Neural progenitor cell (in vitro differentiated cells): ENCODE measurements at regions not wholly inside any gene's neighbourhood (a gene's known extent, or its start where the extent isn't known, plus 50 kb on each side); places are given as distances from the start of the nearest gene placed in this dataset.
A peak's percentile ranks its signal among the peaks of the same experiment; 100 is the strongest.

Experiments used
- DNase-seq: peaks from one replicate; pipeline ENCODE4 v3.0.0-alpha.2; 2016; ENCODE audit warnings: low spot score
- H2AFZ ChIP-seq: fragments of 200-600 bp; sonication (generic); replicated peaks from 2 replicates; pipeline ENCODE4 v1.6.1; 2016; ENCODE audit warnings: antibody characterized with exemption
- H3F3A ChIP-seq: fragments of 200-600 bp; sonication (generic); 2 replicates; pipeline ENCODE4 v1.6.1; 2016; ENCODE audit warnings: antibody characterized with exemption, low read depth
- H3K27ac ChIP-seq: fragments of 200-600 bp; sonication (generic); 2 replicates; pipeline ENCODE4 v1.5.1; 2016; ENCODE audit warnings: mild to moderate bottlenecking
- H3K27me3 ChIP-seq: fragments of 200-600 bp; sonication (generic); 2 replicates; pipeline ENCODE4 v1.6.1; 2016; ENCODE audit warnings: mild to moderate bottlenecking, moderate library complexity
- H3K36me3 ChIP-seq: fragments of 200-600 bp; sonication (generic); 2 replicates; pipeline ENCODE4 v1.5.1; 2016
- H3K4me1 ChIP-seq: fragments of 200-600 bp; sonication (generic); 2 replicates; pipeline ENCODE4 v1.6.1; 2016; ENCODE audit warnings: mixed run types
- H3K4me2 ChIP-seq: fragments of 200-600 bp; sonication (generic); 2 replicates; pipeline ENCODE4 v1.6.1; 2016
- H3K4me3 ChIP-seq: fragments of 200-600 bp; sonication (generic); 2 replicates; pipeline ENCODE4 v1.5.1; 2016
- H3K79me2 ChIP-seq: fragments of 200-600 bp; sonication (generic); 2 replicates; pipeline ENCODE4 v1.6.1; 2016; ENCODE audit warnings: low read depth
- H3K9ac ChIP-seq: fragments of 200-600 bp; sonication (generic); 2 replicates; pipeline ENCODE4 v1.6.1; 2016
- H3K9me3 ChIP-seq: fragments of 200-600 bp; sonication (generic); 2 replicates; pipeline ENCODE4 v1.5.1; 2016; ENCODE audit warnings: low read depth
- H4K20me1 ChIP-seq: fragments of 200-600 bp; sonication (generic); 2 replicates; pipeline ENCODE4 v1.6.1; 2016; ENCODE audit warnings: low read depth
- H3K27ac Mint-ChIP-seq: 3 replicates; pipeline ENCODE4 v1.8.0; 2021; ENCODE audit warnings: mixed read lengths
- H3K27me3 Mint-ChIP-seq: 2 replicates; pipeline ENCODE4 v1.8.0; 2022; ENCODE audit warnings: low read depth, mild to moderate bottlenecking, inconsistent platforms, moderate library complexity, mixed read lengths; ENCODE audit not compliant: insufficient read depth
- H3K36me3 Mint-ChIP-seq: 3 replicates; pipeline ENCODE4 v1.8.0; 2021; ENCODE audit warnings: mixed read lengths
- H3K4me1 Mint-ChIP-seq: 3 replicates; pipeline ENCODE4 v1.8.0; 2021; ENCODE audit warnings: mixed read lengths
- H3K4me3 Mint-ChIP-seq: 3 replicates; pipeline ENCODE4 v1.8.0; 2021; ENCODE audit warnings: mild to moderate bottlenecking, moderate library complexity, mixed read lengths
- H3K9me3 Mint-ChIP-seq: 3 replicates; pipeline ENCODE4 v1.8.0; 2020; ENCODE audit warnings: mixed read lengths
- EZH2 ChIP-seq: fragments of 200-600 bp; sonication (generic); IDR thresholded peaks from 2 replicates; pipeline ENCODE4 v1.6.1; 2017; ENCODE audit warnings: antibody characterized with exemption, mild to moderate bottlenecking, moderate library complexity
- EZH2phosphoT487 ChIP-seq: fragments of 200-600 bp; sonication (generic); IDR thresholded peaks from 2 replicates; pipeline ENCODE4 v1.6.1; 2017; ENCODE audit warnings: antibody characterized with exemption
- TF ChIP-seq, protein P1 (sequence below): fragments of 200-600 bp; sonication (generic); IDR thresholded peaks from 2 replicates; pipeline ENCODE4 v1.5.1; 2017; ENCODE audit warnings: antibody characterized with exemption, mild to moderate bottlenecking

- Histone ChIP-seq H3K27me3 (no peaks in the 10 kb centered on the region), H3K27ac (no peak overlapping the region), H4K20me1 (no peaks in the 10 kb centered on the region), H2AFZ (no peak overlapping the region), H3K79me2 (no peaks in the 10 kb centered on the region), H3F3A (peaks cover 14% of the 10 kb centered on the region), H3K4me2 (no peak overlapping the region), H3K4me1 (peaks cover 28% of the 10 kb centered on the region), H3K9me3 (no peaks in the 10 kb centered on the region), H3K4me3 (no peak overlapping the region), H3K36me3 (no peaks in the 10 kb centered on the region), H3K9ac (no peak overlapping the region)
- H3K9me3 Mint-ChIP-seq = peaks cover 5% of the 10 kb centered on the region
- DNase-seq = no peak
- H3K4me3 Mint-ChIP-seq = no peak overlapping the region
- H3K27ac Mint-ChIP-seq = peak overlapping the region; percentile 85
- peaks cover 30% of the 10 kb centered on the region for H3K4me1 Mint-ChIP-seq
- no peaks in the 10 kb centered on the region for H3K27me3 Mint-ChIP-seq
- TF ChIP-seq EZH2phosphoT487 (no peak), EZH2 (no peak)
- TF ChIP-seq, protein P1, sequence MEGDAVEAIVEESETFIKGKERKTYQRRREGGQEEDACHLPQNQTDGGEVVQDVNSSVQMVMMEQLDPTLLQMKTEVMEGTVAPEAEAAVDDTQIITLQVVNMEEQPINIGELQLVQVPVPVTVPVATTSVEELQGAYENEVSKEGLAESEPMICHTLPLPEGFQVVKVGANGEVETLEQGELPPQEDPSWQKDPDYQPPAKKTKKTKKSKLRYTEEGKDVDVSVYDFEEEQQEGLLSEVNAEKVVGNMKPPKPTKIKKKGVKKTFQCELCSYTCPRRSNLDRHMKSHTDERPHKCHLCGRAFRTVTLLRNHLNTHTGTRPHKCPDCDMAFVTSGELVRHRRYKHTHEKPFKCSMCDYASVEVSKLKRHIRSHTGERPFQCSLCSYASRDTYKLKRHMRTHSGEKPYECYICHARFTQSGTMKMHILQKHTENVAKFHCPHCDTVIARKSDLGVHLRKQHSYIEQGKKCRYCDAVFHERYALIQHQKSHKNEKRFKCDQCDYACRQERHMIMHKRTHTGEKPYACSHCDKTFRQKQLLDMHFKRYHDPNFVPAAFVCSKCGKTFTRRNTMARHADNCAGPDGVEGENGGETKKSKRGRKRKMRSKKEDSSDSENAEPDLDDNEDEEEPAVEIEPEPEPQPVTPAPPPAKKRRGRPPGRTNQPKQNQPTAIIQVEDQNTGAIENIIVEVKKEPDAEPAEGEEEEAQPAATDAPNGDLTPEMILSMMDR = no peak
- peaks cover 2% of the 10 kb centered on the region for H3K36me3 Mint-ChIP-seq
Observed at GRCh38 chr1:238457610-238458009, 566.9 kb upstream of the ZP4 start.

GRCh38 chr1:238451781-238452310, 561.1 kb upstream of the ZP4 start:
- Histone ChIP-seq H3F3A (no peaks in the 10 kb centered on the region), H3K9me3 (no peaks in the 10 kb centered on the region), H3K27ac (no peak overlapping the region), H2AFZ (no peak overlapping the region), H3K79me2 (no peaks in the 10 kb centered on the region), H3K36me3 (no peaks in the 10 kb centered on the region), H4K20me1 (no peaks in the 10 kb centered on the region), H3K27me3 (no peaks in the 10 kb centered on the region), H3K4me2 (no peak overlapping the region), H3K9ac (no peak overlapping the region), H3K4me3 (no peak overlapping the region), H3K4me1 (no peaks in the 10 kb centered on the region)
- no peak for TF ChIP-seq EZH2phosphoT487
- TF ChIP-seq EZH2 = no peak
- Mint-ChIP-seq H3K27ac (no peak overlapping the region), H3K4me3 (no peak overlapping the region), H3K9me3 (peaks cover 5% of the 10 kb centered on the region), H3K36me3 (peaks cover 2% of the 10 kb centered on the region), H3K4me1 (no peaks in the 10 kb centered on the region), H3K27me3 (no peaks in the 10 kb centered on the region)
- no peak for DNase-seq

DNA sequence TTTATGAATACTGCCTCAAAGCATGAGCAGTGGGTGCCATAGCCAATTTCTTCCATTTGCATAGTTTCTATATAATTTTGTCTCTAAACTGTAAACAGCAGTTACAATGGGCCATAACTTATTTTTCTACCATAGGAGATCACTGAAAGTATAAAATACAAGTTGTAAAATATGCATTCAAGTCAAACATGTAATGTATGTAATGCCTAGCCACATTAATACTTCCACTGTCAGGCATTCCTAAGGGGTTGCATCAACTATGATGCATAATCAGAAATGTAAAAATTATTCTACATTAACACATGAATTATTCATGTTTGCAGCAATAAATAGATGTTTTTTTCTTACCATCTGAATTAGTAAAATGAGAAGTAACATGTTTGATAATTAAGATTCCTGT, 560.3 kb upstream of the ZP4 start:
- Mint-ChIP-seq H3K27me3 (no peaks in the 10 kb centered on the region), H3K36me3 (peaks cover 2% of the 10 kb centered on the region), H3K27ac (no peak overlapping the region), H3K9me3 (peaks cover 5% of the 10 kb centered on the region), H3K4me1 (no peaks in the 10 kb centered on the region), H3K4me3 (no peak overlapping the region)
- Histone ChIP-seq H2AFZ (no peak overlapping the region), H3K36me3 (no peaks in the 10 kb centered on the region), H3K27me3 (no peaks in the 10 kb centered on the region), H3K27ac (no peak overlapping the region), H3K4me1 (no peaks in the 10 kb centered on the region), H3K79me2 (no peaks in the 10 kb centered on the region), H3K9ac (no peak overlapping the region), H3K4me2 (no peak overlapping the region), H4K20me1 (no peaks in the 10 kb centered on the region), H3K4me3 (no peak overlapping the region), H3K9me3 (no peaks in the 10 kb centered on the region), H3F3A (no peaks in the 10 kb centered on the region)
- TF ChIP-seq, protein P1 = no peak
- no peak for TF ChIP-seq EZH2
- no peak for TF ChIP-seq EZH2phosphoT487
- DNase-seq = no peak

DNA sequence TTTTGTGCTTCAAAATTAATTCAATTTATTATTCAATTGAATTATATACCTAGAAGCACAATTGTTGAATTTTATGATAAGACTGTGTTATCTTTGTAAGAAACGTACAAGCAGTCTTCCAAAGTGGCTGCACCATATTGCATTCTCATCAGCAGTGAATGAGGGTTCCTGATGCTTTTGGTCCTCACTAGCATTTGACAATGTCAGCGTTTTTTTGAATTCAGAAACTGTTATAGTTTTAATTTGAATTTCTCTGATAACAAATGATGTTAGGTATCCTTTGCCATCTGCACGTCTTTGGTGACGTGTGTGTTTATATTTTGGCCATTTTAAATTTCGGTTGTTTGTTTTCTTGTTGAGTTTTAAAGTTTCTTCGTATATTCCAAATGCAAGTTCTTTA, 553.0 kb upstream of the ZP4 start:
- H3K27ac ChIP-seq = no peak overlapping the region
- peaks cover 3% of the 10 kb centered on the region for H3K36me3 Mint-ChIP-seq
- H3K27ac Mint-ChIP-seq = no peak overlapping the region

More for the DNA sequence above, 553.0 kb upstream of the ZP4 start:
- H3K4me3 ChIP-seq = no peak overlapping the region
- no peak overlapping the region for H2AFZ ChIP-seq
- no peak overlapping the region for H3K9ac ChIP-seq
- DNase-seq = no peak
- peaks cover 16% of the 10 kb centered on the region for H3K4me1 ChIP-seq
- Mint-ChIP-seq H3K9me3 (peaks cover 3% of the 10 kb centered on the region), H3K27me3 (no peaks in the 10 kb centered on the region), H3K4me3 (no peak overlapping the region), H3K4me1 (peaks cover 15% of the 10 kb centered on the region)
- no peaks in the 10 kb centered on the region for H3K36me3 ChIP-seq
- no peaks in the 10 kb centered on the region for H3K9me3 ChIP-seq
- TF ChIP-seq, protein P1 = no peak
- TF ChIP-seq EZH2 = no peak
- TF ChIP-seq EZH2phosphoT487 = no peak
- no peak overlapping the region for H3K4me2 ChIP-seq
- H3K27me3 ChIP-seq = no peaks in the 10 kb centered on the region
- H3F3A ChIP-seq = no peaks in the 10 kb centered on the region
- no peaks in the 10 kb centered on the region for H3K79me2 ChIP-seq
- no peaks in the 10 kb centered on the region for H4K20me1 ChIP-seq
